HG02884 (cell line): ENCODE measurements at regions not wholly inside any gene's neighbourhood (a gene's known extent, or its start where the extent isn't known, plus 50 kb on each side); places are given as distances from the start of the nearest gene placed in this dataset.

ENCODE experiments used
- ATAC-seq: cut with Tn5 transposase; IDR thresholded peaks from one replicate; pipeline ENCODE4 v1.9.1; 2021; ENCODE audit warnings: mild to moderate bottlenecking, moderate library complexity; ENCODE audit not compliant: unreplicated experiment

DNA sequence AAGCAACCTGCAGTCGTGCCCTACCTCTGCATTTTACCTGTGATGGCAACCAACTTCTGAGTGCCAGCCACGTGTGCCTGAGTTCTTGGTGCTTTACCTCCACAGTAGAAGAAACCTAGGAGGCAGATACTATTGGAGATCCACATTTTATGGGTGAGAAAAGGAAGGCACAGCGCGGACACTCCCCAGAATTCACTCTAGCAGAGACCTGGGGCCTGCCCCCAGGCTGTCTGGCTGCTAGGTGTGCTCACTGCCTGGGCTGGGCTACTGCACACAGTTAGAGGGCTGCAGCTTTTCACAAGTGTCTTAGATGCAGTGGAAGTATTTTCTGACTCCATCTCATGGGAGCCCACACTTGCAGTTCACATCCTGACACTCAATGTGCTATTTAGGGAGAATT is 598.8 kb upstream of the ADAMTS16 start:
- ATAC-seq, result no peak

DNA sequence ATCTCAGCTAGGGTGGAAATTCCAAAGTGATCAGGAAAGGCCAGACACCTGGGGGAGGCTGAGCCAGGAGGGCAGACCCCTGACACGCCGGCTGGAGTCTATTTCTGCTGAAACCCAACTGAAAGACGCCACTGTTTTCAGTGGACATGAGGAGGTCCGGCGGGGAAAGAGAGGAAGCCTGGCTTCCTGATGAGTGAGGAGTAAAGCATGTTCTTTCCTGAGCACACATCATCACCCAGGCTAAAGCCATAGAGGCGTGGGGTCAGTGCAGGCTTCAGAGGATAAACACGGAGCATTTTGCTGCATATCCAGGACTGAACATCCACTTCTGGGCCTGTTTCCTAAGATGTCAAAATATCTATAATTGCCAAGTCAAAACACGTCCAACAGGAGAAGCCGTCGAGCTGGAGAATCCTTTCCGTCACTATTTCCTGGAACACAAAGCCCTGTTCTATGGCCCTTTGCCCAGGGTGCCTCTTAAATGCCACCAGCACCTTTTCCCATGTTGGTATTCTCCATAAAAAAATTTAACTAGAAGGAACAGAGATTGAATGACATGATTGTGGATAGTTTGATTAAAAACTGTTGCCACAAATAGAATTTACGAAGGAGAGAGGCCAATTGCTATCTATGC is 597.9 kb upstream of the ADAMTS16 start:
- no peak for ATAC-seq

DNA sequence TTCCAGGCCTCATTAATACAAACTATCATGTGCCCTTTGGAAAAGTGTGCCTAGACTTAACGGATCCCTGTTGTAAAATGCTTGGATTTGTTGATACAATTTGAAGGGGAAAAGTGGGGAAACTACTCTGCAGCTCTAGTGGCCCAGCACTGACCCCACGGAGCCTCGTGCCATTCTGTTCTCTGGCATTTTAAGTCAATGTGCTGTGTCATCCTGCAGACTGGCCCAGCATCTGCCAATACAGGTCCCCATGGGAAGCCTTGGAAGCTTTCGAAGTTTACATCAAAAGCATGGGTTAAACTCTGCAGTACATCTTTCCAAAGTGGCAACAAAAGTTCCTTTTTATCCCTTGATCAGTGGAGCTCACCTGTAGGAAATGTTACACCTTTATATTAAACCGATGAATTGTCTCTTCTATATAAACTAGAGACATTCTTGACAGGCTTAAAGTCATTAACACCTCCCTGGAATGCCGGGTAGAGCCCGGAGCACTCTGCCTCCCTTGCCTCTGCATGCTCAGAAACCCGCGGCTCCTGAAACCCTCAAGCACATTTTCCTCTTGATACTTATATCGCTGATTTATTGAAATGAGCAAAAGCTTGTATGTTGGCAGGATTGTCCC is 596.0 kb upstream of the ADAMTS16 start:
- ATAC-seq, result no peak

DNA sequence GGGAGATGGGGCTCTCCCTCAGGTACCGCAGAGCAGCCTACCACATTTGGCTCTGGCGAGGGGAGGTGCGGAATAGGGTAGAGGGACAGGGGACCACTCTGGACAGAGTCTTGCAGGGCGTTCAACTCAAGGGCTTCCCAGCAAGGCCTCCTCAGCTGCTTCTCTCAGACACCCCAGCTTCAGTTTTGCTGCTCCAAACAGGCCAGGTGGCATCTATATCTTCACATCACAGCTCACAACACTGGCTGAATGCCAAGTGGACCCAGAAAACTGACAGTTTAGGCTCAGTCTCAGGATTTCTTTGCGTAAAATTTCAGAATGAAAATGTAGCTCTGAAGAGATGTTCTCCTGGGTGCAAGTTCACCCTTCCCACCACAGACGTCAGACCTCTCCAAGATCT is 592.6 kb upstream of the ADAMTS16 start:
- no peak for ATAC-seq

DNA sequence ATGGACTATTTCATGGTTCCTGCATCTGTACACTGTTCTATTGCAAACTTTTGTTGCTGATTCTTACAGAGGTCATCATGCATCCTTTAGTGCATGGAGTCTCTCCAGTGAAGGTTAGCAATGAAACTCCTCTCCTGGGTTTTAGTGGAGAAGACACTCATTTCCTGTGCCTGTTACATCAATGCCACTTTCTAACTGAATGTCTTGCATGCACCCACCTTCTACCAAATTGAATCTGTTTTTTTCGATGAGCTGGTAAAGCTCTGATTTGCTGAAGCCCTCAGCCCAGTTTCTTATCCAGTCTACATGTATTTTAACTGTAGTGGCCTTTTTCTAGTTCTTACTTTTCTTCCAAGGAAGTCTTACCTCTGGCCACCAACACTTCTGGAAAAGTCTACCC is 591.8 kb upstream of the ADAMTS16 start:
- ATAC-seq, result no peak

DNA sequence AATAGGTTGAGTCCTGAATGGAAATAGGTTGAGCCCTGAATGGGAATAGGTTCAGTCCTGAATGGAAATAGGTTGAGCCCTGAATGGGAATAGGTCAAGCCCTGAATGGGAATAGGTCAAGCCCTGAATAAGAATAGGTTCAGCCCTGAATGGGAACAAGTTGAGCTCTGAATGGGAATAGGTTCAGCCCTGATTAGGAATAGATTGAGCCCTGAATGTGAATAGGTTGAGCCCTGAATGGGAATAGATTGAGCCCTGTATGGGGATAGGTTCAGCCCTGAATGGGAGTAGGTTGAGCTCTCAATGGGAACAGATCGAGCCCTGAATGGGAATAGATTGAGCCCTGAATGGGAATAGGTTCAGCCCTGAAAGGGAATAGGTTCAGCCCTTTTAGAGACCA is 590.8 kb upstream of the ADAMTS16 start:
- no peak for ATAC-seq

DNA sequence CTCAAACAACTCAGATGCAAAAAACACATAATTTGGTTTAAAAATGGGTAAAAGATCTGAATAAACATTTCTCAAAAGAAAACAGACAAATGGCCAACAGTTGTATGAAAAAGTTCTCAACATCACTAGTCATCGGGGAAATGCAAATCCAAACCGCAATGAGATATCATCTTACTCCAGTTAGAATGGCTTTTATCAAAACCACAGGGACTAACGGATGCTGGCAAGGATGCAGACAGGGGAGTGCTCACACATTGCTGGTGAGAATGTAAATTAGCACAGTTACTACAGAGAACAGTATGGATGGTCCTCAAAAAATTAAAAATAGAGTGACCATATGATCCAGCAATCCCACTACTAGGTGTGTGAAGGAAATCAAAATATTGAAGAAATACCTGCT is 589.1 kb upstream of the ADAMTS16 start:
- ATAC-seq, result no peak

DNA sequence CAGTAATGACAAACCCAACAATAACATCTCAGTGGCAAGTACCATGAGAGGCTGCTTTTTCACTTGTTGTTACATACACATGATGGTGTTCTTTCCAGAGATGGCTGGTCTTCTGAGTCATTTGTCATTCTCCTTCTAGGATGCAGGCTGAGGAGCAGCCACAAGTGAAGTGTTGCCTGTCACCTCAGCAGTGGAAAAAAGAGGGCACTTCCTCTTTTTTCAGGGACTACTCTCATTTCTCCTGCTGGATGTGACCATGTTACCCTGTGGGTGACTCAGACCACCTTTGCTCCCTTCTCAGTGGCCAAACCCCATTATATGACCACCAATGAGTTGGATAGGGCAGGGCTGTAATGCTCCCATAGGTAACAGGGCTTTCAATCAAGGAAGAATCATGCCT is 587.0 kb upstream of the ADAMTS16 start:
- no peak for ATAC-seq

DNA sequence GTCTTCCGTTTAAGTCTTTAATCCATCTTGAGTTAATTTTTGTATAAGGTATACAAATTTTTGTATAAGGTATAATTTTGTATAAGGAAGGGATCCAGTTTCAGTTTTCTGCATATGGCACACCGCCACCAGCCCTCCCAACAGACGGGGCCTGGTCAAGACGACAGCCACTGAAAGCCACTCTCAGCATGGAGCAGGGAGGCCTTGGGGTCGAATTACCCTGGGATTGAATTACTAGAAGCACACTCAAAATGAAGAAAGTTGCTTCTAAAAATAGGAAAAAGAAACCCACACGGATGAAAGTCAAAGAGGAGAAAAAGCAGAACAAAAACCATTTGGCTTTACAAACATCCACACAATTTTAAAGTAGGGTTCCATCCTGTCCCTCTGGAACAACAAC is 586.2 kb upstream of the ADAMTS16 start:
- no peak for ATAC-seq

DNA sequence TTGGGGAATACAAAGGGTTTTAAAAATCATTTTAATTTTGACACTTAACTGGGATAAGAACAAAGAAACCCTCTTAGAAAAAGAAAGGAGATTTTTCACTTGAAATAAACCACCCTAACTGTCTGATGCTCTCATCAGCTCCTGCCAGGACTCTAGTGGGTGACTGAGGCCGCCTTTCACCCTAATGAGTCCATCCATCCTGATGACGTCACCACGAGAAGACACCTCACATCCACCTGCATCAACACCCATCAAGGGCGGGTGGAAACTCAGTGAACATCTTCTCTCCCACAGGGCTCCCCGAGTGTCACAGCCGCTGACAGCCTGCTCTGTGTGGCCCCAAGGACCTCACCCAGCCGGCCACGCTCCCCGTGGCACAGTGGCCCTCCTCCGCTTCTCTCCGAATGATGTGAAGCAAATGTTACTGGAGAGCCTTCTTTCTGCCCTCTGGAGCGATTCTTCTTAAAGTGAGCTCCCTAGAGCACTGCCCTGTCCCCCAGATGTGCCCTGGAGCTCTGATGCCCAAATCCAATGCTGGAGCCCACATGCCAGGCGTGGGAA is 584.3 kb upstream of the ADAMTS16 start:
- ATAC-seq, result no peak

DNA sequence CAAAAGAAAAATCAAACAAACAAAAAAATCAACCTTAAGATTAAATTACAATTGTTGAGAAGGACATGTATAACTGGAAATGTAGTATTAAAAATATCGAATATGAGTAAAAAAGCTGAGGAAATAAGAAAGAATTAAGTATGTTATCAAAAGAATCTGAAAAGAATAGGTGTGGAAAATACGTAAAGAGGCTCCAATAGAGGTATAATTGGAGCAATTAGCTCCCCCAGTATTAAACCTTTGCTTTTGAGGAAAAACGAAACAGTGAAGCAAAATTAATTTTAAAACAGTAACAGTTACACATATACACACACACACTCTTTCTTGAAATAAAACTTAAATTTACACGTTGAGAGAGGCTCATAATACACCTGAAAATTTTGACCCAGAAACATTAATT is 578.7 kb upstream of the ADAMTS16 start:
- ATAC-seq, result no peak

DNA sequence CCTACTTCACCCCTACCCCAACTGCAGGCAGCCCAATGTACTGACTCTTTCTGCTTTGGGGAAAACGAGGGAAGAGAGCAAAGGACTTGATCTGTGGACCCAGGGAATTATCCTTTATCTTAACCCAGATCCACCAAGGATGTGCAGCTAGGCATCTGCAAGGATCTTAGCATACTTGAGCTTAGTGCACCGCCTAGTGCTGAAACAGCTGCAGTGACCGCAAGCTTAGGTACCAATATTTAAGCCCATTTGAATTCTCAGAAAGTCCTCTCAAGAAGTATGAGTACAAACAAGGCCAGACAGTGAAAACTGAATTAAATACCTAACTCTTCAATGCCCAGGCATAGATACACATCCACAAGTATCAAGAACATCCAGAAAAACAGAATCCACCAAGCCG is 576.7 kb upstream of the ADAMTS16 start:
- ATAC-seq, result no peak

DNA sequence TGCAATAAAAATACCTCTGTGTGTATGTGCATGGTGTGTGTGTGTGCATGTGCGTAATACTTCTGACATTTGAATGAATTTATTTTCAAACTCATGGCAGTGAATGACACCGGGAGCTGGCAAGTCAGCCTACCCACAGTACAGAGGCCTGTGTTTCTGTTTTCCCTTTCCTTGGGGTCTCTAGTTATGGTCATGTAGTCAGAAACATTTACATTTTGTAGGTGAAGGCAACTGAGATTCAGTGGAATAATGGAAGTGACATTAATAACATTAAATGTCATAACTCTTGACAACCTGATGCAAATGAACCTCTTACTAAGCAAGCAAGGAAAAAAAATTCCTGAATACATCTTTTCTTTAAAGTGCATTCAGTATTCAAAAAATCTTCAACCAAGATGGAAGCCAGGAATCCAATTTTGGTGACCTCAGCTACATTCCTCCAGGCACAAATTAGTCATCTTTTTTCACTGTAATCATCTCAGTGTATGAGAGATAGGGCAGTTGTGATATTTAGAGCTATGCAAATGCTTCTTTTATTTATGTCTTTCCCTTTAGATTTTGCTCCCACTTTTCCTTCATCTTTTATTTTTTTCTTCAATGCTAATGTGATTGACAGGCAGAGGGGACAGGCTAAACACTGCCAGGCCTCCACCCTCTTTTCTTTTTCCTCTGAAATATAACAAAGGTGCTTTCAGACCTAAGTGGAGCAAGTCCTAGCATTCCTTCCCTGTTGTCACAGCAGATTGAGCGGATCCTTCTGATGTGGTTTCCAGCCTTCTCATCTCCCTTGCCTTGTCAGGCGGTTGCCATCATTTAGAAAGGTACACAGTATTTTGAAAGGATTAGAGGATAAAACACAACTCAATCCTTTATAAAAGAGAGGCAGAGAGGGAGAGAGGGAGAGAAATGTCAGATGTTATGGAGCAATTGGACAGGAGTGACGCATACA is 569.8 kb upstream of the ADAMTS16 start:
- no peak for ATAC-seq

DNA sequence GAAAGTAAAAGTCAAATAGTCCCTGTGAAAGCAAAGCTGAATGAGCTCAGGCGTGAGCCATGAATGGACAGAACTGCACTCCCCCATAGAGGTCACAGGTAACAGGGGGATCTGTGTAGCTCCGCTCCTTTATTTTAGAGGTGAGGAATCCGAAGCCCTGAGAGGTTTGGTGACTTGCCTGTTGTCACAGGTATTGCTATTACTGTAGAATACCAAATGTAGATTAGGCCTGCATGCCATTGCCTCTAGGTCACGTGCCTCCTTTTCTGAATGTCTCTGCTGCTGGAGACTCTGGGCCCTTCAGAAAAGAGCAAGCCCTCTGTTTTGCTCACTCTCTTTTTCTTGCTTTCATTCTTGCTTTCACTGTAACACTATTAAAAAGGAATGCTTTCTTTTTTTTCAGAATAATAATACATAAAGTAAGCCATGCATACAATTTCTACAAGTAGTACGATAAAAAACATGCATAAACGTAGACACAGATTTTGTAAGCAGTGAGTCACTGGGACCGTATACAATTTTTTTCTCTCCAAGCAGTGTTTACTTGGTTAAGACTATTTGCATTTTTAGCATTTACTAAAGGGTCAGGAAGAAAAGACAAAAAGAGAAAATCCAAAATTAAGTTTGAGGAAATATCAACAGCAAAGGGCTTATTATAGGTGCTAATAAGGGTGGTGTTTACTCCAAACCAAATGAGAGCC is 568.7 kb upstream of the ADAMTS16 start:
- no peak for ATAC-seq

DNA sequence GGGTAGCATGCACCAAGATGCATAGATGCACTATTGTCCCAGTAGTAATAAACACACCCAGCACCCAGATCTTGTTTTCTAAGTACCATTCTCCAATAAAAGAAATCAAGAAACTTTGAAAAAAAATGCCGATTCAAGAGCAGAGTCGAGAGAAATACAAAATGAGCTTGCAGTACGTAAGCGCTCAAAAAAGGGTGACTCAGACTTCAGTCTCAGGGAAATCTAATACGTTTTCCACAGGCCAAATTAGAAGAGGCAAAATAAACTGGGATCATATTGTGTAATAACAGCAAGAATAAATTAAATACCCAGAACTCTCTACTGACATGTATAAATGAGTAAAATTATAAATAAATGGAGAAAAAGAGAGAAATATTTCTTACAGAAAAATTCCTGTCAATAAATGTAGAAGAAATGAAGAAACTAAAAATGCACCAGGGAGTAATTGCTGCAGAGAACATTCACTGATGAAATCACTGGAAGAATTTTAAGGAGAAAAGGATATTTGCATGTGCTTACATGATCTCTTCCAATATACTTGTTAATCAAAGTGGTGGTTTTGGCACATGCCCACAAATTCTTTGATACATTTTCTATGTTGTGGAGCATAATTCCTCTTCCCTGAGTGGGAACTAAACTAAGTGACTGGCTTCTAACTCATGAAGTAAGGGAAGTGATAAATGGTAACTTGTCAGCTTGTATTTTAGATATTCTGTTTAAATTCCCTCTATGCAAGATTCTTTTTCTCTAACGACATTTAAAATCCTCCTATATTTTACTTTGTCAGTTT is 567.6 kb upstream of the ADAMTS16 start:
- ATAC-seq, result no peak

DNA sequence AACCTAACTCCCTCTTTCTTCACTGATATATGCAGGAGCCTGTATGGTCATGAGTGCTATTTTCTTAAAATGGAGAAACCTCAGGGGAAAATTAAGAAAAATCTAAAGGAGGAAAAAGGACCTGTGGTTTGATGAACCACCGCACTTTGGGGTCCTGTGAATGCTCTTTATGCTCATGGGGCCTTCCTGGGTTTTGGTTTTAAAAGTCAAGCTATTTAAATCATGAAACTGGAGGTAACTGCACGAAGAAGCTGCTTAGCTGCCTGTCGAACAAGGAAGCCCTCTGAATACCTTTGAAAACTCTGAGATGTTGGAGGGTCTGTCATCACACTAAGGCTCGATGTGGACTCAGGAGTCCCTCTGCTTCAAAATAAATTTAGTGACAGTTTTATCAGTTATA is 564.5 kb upstream of the ADAMTS16 start:
- no peak for ATAC-seq

DNA sequence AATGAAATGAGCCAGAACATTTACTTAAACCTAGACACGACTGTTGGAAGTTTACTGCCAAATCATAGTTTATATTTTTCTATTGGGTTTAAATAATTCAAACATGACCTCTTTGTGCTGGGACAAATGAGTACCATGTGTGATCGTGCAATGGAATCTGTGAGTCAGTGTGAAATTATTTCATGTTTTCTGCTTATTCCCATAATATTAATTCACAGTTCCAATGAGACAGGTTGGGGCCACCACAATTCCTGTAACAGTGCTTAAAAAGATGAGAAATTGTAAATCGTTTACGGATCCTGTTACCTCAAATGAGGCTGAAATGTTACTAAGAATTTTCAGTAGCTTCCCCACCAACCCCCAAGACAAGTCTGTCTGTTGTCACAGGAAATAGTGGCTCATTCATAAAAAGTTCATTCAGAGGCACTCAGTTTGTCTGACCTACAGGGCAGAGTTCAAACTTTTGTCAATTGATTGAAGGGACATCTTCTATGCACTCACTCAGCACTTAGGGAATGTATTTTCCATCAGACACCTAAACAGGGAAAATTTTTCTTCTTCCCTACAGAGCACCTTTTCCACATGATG is 563.9 kb upstream of the ADAMTS16 start:
- ATAC-seq, result no peak

DNA sequence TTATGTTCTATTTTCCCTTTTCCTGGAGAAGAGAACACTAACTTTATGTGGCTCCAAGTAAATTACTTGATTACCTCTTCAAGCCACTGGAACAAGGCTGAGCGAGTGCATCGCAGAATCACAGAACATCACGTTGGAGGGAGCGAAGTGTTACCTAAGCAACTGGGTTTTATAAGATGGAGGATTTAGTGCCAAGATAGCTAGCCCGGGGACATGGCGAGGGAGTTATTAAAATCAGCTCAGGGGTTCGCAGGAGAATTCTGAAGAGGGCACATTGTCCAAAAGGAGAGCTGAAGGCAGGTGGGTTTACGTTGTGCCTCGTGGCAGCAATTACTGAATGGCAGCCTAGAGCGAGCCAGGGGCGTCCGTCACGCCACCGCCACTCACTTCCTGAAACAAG is 563.2 kb upstream of the ADAMTS16 start:
- no peak for ATAC-seq

DNA sequence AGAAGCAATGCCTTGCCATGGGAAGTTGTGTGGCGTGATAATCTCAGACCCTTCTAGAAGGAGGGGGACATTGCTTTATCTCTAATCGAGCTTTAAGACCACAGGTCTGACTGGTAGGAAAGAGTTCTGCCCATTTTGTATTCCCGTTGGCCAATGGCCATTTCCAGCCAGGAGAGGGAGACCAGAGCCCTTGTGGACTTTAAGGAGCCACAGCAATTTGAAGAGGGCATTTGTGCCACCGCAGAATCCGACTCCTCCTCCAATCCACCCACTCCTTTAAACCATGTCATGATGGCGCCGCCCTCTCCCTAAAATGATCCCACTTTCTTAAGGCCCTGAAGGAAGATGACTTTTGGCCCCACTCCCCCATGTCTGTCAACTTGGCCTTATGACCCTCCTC is 560.5 kb upstream of the ADAMTS16 start:
- ATAC-seq, result no peak

DNA sequence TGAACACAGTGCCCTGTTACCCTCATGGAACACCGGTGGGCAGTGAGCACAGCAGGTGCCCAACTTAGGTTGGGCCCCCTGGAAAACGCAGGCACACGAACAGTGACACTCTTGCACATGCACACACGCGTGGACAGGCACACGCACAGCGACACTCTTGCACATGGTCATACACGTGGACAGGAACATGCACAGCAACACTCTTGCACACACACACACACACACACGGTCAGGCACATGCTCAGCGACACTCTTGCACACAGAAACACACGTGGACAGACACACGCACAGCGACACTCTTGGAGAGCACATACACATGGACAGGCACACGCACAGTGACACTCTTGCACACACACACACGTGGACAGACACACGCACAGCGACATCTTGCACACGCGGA is 559.4 kb upstream of the ADAMTS16 start:
- no peak for ATAC-seq
